ENCODE measurements at regions not wholly inside any gene's neighbourhood (a gene's known extent, or its start where the extent isn't known, plus 50 kb on each side); places are given as distances from the start of the nearest gene placed in this dataset.

DNA sequence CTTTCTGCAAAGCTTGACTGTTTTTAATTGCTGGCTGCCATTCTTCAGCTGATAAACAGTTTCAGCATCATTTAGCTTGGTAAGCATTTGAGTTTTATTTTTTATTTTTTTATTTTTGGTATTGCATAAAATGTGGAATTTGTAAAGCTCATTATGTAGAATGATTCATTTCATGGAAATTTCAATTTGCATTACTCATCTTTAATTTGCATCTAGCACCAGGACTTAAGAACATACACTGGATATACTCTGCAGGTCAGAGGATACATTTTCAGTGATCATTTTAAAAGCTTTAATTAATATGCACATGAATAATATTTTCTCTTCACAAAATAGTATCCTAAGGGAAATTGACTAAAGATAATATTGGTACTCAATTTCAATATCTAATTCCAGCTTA lies 732.4 kb upstream of the BCHE start:
- Histone ChIP-seq H3K9me3 (ENCODE audit: control insufficient read depth, insufficient read depth, low read length) (no peaks in the 10 kb centered on the region; the same call in none of the 2 replicates), H4K20me1 (ENCODE audit: insufficient read depth, low read length) (no peaks in the 10 kb centered on the region), H2AFZ (replicated peaks; ENCODE audit: low read length, poor library complexity) (no peak overlapping the region), H2AK5ac (ENCODE audit: low read depth, low read length) (no peak overlapping the region), H2AK9ac (replicated peaks; ENCODE audit: low read depth, low read length, poor library complexity) (no peak overlapping the region), H3K36me3 (ENCODE audit: control insufficient read depth, insufficient read depth, low read length) (no peaks in the 10 kb centered on the region), H3K4me3 (ENCODE audit: insufficient read depth, low read depth, low read length) (no peak overlapping the region), H4K5ac (ENCODE audit: low read depth, low read length) (no peak overlapping the region), H3K4ac (ENCODE audit: low read depth, low read length) (no peak overlapping the region), H4K91ac (ENCODE audit: insufficient read depth, low read depth, low read length) (no peak overlapping the region), H3K23ac (ENCODE audit: low read depth, low read length) (no peak overlapping the region), H2BK15ac (ENCODE audit: low read depth, low read length) (no peak overlapping the region), H3K9ac (ENCODE audit: low read depth, low read length) (no peak overlapping the region), H3K4me1 (ENCODE audit: control insufficient read depth, insufficient read depth, low read length) (no peaks in the 10 kb centered on the region), H3K79me1 (ENCODE audit: low read depth in 1 of 2, low read length in 2 of 2) (no peaks in the 10 kb centered on the region), H3K14ac (replicated peaks; ENCODE audit: low read depth, low read length) (no peak overlapping the region), H3K27me3 (ENCODE audit: control insufficient read depth, insufficient read depth, low read length) (no peaks in the 10 kb centered on the region), H4K8ac (ENCODE audit: low read depth in 2 of 2, low read length in 2 of 2) (no peak overlapping the region), H3K18ac (ENCODE audit: low read depth, low read length) (no peak overlapping the region), H2BK5ac (ENCODE audit: low read depth, low read length, poor library complexity, severe bottlenecking) (no peak overlapping the region), H2BK120ac (ENCODE audit: low read depth, low read length) (no peak overlapping the region), H3K4me2 (ENCODE audit: low read depth, low read length) (no peak overlapping the region), H3K9me1 (ENCODE audit: insufficient read depth, low read length) (no peaks in the 10 kb centered on the region), H3K27ac (ENCODE audit: insufficient read depth, low read length) (no peak overlapping the region), H2BK20ac (ENCODE audit: low read depth, low read length) (no peak overlapping the region), H3K56ac (ENCODE audit: extremely low read depth, insufficient read depth, low read length) (no peak overlapping the region)
- in situ Hi-C loops (cut with MboI; ENCODE audit: low sequenced_read_pairs): no loop called here
- no TSS peak for BruUV-seq (replicated peaks)
- ATAC-seq (ENCODE audit: low read depth): no peak
- no peak for DNase-seq
- dilution Hi-C loops (cut with HindIII; ENCODE audit: low sequenced_read_pairs, unreplicated experiment): no loop called here
- CTCF ChIA-PET: no interaction called here
- TF ChIP-seq FOS (IDR thresholded peaks at IDR 0.05; ENCODE audit: low read depth, low read length) (no peak), MAFK (IDR thresholded peaks at IDR 0.05; ENCODE audit: low read depth, low read length) (no peak), RFX5 (IDR thresholded peaks at IDR 0.05; ENCODE audit: low read depth, low read length) (no peak), CHD1 (IDR thresholded peaks at IDR 0.05; ENCODE audit: low read depth, low read length) (no peak), RCOR1 (IDR thresholded peaks at IDR 0.05; ENCODE audit: insufficient replicate concordance, low read length) (no peak), SMC3 (IDR thresholded peaks at IDR 0.05; ENCODE audit: low read depth, low read length) (no peak), CEBPB (IDR thresholded peaks at IDR 0.05; ENCODE audit: low read depth, low read length) (no peak), BHLHE40 (IDR thresholded peaks at IDR 0.05; ENCODE audit: low read depth, low read length) (no peak)
- TF ChIP-seq, protein P1, sequence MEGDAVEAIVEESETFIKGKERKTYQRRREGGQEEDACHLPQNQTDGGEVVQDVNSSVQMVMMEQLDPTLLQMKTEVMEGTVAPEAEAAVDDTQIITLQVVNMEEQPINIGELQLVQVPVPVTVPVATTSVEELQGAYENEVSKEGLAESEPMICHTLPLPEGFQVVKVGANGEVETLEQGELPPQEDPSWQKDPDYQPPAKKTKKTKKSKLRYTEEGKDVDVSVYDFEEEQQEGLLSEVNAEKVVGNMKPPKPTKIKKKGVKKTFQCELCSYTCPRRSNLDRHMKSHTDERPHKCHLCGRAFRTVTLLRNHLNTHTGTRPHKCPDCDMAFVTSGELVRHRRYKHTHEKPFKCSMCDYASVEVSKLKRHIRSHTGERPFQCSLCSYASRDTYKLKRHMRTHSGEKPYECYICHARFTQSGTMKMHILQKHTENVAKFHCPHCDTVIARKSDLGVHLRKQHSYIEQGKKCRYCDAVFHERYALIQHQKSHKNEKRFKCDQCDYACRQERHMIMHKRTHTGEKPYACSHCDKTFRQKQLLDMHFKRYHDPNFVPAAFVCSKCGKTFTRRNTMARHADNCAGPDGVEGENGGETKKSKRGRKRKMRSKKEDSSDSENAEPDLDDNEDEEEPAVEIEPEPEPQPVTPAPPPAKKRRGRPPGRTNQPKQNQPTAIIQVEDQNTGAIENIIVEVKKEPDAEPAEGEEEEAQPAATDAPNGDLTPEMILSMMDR (conservative IDR thresholded peaks at IDR 0.05; ENCODE audit: low read depth, low read length): no peak
- TF ChIP-seq, protein P2, sequence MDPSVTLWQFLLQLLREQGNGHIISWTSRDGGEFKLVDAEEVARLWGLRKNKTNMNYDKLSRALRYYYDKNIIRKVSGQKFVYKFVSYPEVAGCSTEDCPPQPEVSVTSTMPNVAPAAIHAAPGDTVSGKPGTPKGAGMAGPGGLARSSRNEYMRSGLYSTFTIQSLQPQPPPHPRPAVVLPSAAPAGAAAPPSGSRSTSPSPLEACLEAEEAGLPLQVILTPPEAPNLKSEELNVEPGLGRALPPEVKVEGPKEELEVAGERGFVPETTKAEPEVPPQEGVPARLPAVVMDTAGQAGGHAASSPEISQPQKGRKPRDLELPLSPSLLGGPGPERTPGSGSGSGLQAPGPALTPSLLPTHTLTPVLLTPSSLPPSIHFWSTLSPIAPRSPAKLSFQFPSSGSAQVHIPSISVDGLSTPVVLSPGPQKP (IDR thresholded peaks at IDR 0.05; ENCODE audit: borderline replicate concordance, low read depth, low read length): no peak
- POLR2A ChIA-PET (ENCODE audit: unreplicated experiment): no interaction called here
- intact Hi-C loops (cut with micrococcal nuclease): no loop called here

Measured in IMR-90 (cell line).